ENCODE measurements at regions not wholly inside any gene's neighbourhood (a gene's known extent, or its start where the extent isn't known, plus 50 kb on each side); places are given as distances from the start of the nearest gene placed in this dataset.
"Not testable (repeated sequence)": the region's sequence is repeated elsewhere in the genome, so short reads cannot be mapped to it uniquely, and the experiment has no call there.

GRCh38 chr11:101835506-101836063 lies 79.2 kb upstream of the CEP126 start:
- no peak overlapping the region for H3K4me3 ChIP-seq (ENCODE audit: low read length)
- DNase-seq (ENCODE audit: low read depth, low spot score), result no peak

- not testable (repeated sequence) for DNase-seq (ENCODE audit: low read depth, low spot score); H3K4me3 ChIP-seq (ENCODE audit: low read length)
Measured at GRCh38 chr11:101830475-101830874, 84.3 kb upstream of the CEP126 start.

GRCh38 chr11:101825531-101825930 lies 89.3 kb upstream of the CEP126 start:
- no peak overlapping the region for H3K4me3 ChIP-seq (ENCODE audit: low read length)
- DNase-seq (ENCODE audit: low read depth, low spot score), result no peak

GRCh38 chr11:101817581-101817980 lies 97.2 kb upstream of the CEP126 start:
- DNase-seq (ENCODE audit: low read depth, low spot score), result no peak

GRCh38 chr11:101816613-101817012 lies 98.2 kb upstream of the CEP126 start:
- DNase-seq (ENCODE audit: low read depth, low spot score), result no peak
- no peak overlapping the region for H3K4me3 ChIP-seq (ENCODE audit: low read length)

More at GRCh38 chr11:101817581-101817980, 97.2 kb upstream of the CEP126 start:
- no peak overlapping the region for H3K4me3 ChIP-seq (ENCODE audit: low read length)

- H3K4me3 ChIP-seq (ENCODE audit: low read length), result no peak overlapping the region
- no peak for DNase-seq (ENCODE audit: low read depth, low spot score)
Measured at GRCh38 chr11:101812546-101812945, 102.3 kb upstream of the CEP126 start.

GRCh38 chr11:101810546-101810945 lies 104.3 kb upstream of the CEP126 start:
- no peak for DNase-seq (ENCODE audit: low read depth, low spot score)
- H3K4me3 ChIP-seq (ENCODE audit: low read length), result no peak overlapping the region

GRCh38 chr11:101807531-101807930 lies 107.3 kb upstream of the CEP126 start:
- H3K4me3 ChIP-seq (ENCODE audit: low read length), result no peak overlapping the region
- no peak for DNase-seq (ENCODE audit: low read depth, low spot score)

- H3K4me3 ChIP-seq (ENCODE audit: low read length), result no peak overlapping the region
- no peak for DNase-seq (ENCODE audit: low read depth, low spot score)
Measured at GRCh38 chr11:101803651-101804050, 111.2 kb upstream of the CEP126 start.

- no peak for DNase-seq (ENCODE audit: low read depth, low spot score)
- H3K4me3 ChIP-seq (ENCODE audit: low read length), result no peak overlapping the region
Measured at GRCh38 chr11:101797335-101797734, 117.5 kb upstream of the CEP126 start.

- DNase-seq (ENCODE audit: low read depth, low spot score), result no peak
- H3K4me3 ChIP-seq (ENCODE audit: low read length), result no peak overlapping the region
Measured at GRCh38 chr11:101792814-101793213, 122.0 kb upstream of the CEP126 start.

GRCh38 chr11:101786916-101787315 lies 127.9 kb upstream of the CEP126 start:
- no peak for DNase-seq (ENCODE audit: low read depth, low spot score)
- no peak overlapping the region for H3K4me3 ChIP-seq (ENCODE audit: low read length)

GRCh38 chr11:101786421-101786820 lies 128.4 kb upstream of the CEP126 start:
- DNase-seq (ENCODE audit: low read depth, low spot score), result no peak
- H3K4me3 ChIP-seq (ENCODE audit: low read length), result no peak overlapping the region

GRCh38 chr11:101779167-101779566 lies 135.6 kb upstream of the CEP126 start:
- DNase-seq (ENCODE audit: low read depth, low spot score); H3K4me3 ChIP-seq (ENCODE audit: low read length): not testable (repeated sequence)

GRCh38 chr11:101777476-101777875 lies 137.3 kb upstream of the CEP126 start:
- H3K4me3 ChIP-seq (ENCODE audit: low read length), result no peak overlapping the region
- no peak for DNase-seq (ENCODE audit: low read depth, low spot score)

GRCh38 chr11:101775033-101775432 lies 139.8 kb upstream of the CEP126 start:
- H3K4me3 ChIP-seq (ENCODE audit: low read length), result no peak overlapping the region
- no peak for DNase-seq (ENCODE audit: low read depth, low spot score)

- H3K4me3 ChIP-seq (ENCODE audit: low read length), result no peak overlapping the region
- DNase-seq (ENCODE audit: low read depth, low spot score), result no peak
Measured at GRCh38 chr11:101770648-101771047, 144.2 kb upstream of the CEP126 start.

- no peak overlapping the region for H3K4me3 ChIP-seq (ENCODE audit: low read length)
- no peak for DNase-seq (ENCODE audit: low read depth, low spot score)
Measured at GRCh38 chr11:101765932-101766331, 148.9 kb upstream of the CEP126 start.

GRCh38 chr11:101759771-101760450 lies 154.9 kb upstream of the CEP126 start:
- DNase-seq (ENCODE audit: low read depth, low spot score), result no peak
- no peak overlapping the region for H3K4me3 ChIP-seq (ENCODE audit: low read length)

- no peak overlapping the region for H3K4me3 ChIP-seq (ENCODE audit: low read length)
- no peak for DNase-seq (ENCODE audit: low read depth, low spot score)
Measured at GRCh38 chr11:101757741-101758140, 157.1 kb upstream of the CEP126 start.

Data from Jurkat, Clone E6-1 (cell line).